Transverse colon (tissue), 4 donors: ENCODE measurements at regions not wholly inside any gene's neighbourhood (a gene's known extent, or its start where the extent isn't known, plus 50 kb on each side); places are given as distances from the start of the nearest gene placed in this dataset.

Experiments
- DNase-seq: peaks from one replicate; pipeline ENCODE4 v3.0.0-alpha.2; 2019
- H3K27ac ChIP-seq, 4 donors: fragments of 200-600 bp; sonication (generic); 2 replicates each; pipeline ENCODE4 v1.5.1; 2016 to 2018; ENCODE audit warnings: inconsistent platforms in 4 of 4
- H3K27me3 ChIP-seq: fragments of 200-600 bp; sonication (generic); 2 replicates; pipeline ENCODE4 v1.5.1; 2017; ENCODE audit warnings: inconsistent platforms
- H3K36me3 ChIP-seq, 4 donors: fragments of 200-600 bp; sonication (generic); 2 replicates each; pipeline ENCODE4 v1.5.1; 2017 to 2019; ENCODE audit warnings: inconsistent platforms in 4 of 4
- H3K4me1 ChIP-seq, 4 donors: fragments of 200-600 bp; sonication (generic); 2 replicates each; pipeline ENCODE4 v1.5.1; 2017 to 2020; ENCODE audit warnings: inconsistent platforms in 4 of 4
- H3K4me3 ChIP-seq, 4 donors: fragments of 200-600 bp; sonication (generic); 1 replicate in 1 of 4; 2 replicates in 3 of 4; pipeline versions ENCODE4 v1.5.1 to v1.6.1; 2017 to 2019; ENCODE audit warnings: inconsistent platforms in 4 of 4
- H3K9me3 ChIP-seq, 2 donors: fragments of 200-600 bp; sonication (generic); 2 replicates each; pipeline ENCODE4 v1.5.1; 2017 to 2019; ENCODE audit warnings: inconsistent platforms in 2 of 2
- CTCF ChIP-seq, 5 experiments: fragments of 200-600 bp in 3 of 5; fragments of 450-650 bp in 2 of 5; sonication (generic) in 3 of 5; IDR thresholded peaks; 1 replicate in 2 of 5; 2 replicates in 3 of 5; pipeline ENCODE4 v1.5.1; 2016 to 2017; ENCODE audit warnings: antibody characterized with exemption in 5 of 5, inconsistent platforms in 3 of 5, mild to moderate bottlenecking in 2 of 5, moderate library complexity in 1 of 5
- EP300 ChIP-seq: sonication (generic); formaldehyde crosslinking; IDR thresholded peaks from one replicate; pipeline ENCODE4 v1.6.1; 2017; ENCODE audit warnings: antibody characterized with exemption, low read depth
- POLR2A ChIP-seq: fragments of 450-650 bp; IDR thresholded peaks from one replicate; pipeline ENCODE4 v1.6.1; 2016; ENCODE audit warnings: antibody characterized with exemption, mild to moderate bottlenecking, moderate library complexity
- POLR2AphosphoS5 ChIP-seq, 3 donors: sonication (generic); formaldehyde crosslinking; IDR thresholded peaks; one replicate each; pipeline ENCODE4 v1.6.1; 2016; ENCODE audit warnings: antibody characterized with exemption in 3 of 3
- WGBS, 2 donors: methylation state at CpG; one replicate each; pipeline ENCODE4 v1.1.5; 2018; ENCODE audit warnings: low coverage in 1 of 2; 5-methylcytosine and 5-hydroxymethylcytosine counted together
- in situ Hi-C, 4 donors: fragments of 200-750 bp; cut with MboI; loops; one replicate each; pipeline versions ENCODE4 v1.15.0 to v1.15.1; 2017; ENCODE audit warnings: low sequenced_read_pairs in 3 of 4, low pct_ligation_motif_present in 1 of 4, low pct_unique_long_range_greater_than_20kb in 1 of 4
- intact Hi-C: fragments of 100-400 bp; cut with DNase I; formaldehyde crosslinking; loops from one replicate; pipeline ENCODE4 v1.15.1; 2023; ENCODE audit warnings: low total_unique reads

- Histone ChIP-seq H3K27me3 (no peaks in the 10 kb centered on the region), H3K36me3 (no peaks in the 10 kb centered on the region)
- in situ Hi-C loops = no loop called here
Measured at GRCh38 chr7:46301677-46302076, 380.6 kb upstream of the IGFBP3 start.

GRCh38 chr7:46297515-46297914 is 376.4 kb upstream of the IGFBP3 start:
- no peak overlapping the region for H3K27ac ChIP-seq

More at GRCh38 chr7:46301677-46302076, 380.6 kb upstream of the IGFBP3 start:
- no peak for DNase-seq
- no peaks in the 10 kb centered on the region for H3K4me1 ChIP-seq
- no peak for TF ChIP-seq POLR2A
- no peak for TF ChIP-seq CTCF (IDR thresholded peaks at IDR 0.05)
- TF ChIP-seq POLR2AphosphoS5 (IDR thresholded peaks at IDR 0.05) = no peak
- no peak for TF ChIP-seq EP300
- 70 to 74% methylated on average over 1 of the region's 1 CpG for WGBS, 2 donors
- H3K27ac ChIP-seq = no peak overlapping the region
- intact Hi-C loops = no loop called here
- peaks cover 0 to 8% of the 10 kb centered on the region in 2 donors for H3K9me3 ChIP-seq
- no peak overlapping the region for H3K4me3 ChIP-seq

GRCh38 chr7:46296526-46296925 is 375.5 kb upstream of the IGFBP3 start:
- no peaks in the 10 kb centered on the region for H3K4me1 ChIP-seq

More at GRCh38 chr7:46297515-46297914, 376.4 kb upstream of the IGFBP3 start:
- Histone ChIP-seq H3K9me3 (peaks cover 0 to 8% of the 10 kb centered on the region in 2 donors), H3K36me3 (no peaks in the 10 kb centered on the region), H3K27me3 (no peaks in the 10 kb centered on the region), H3K4me1 (no peaks in the 10 kb centered on the region), H3K4me3 (no peak overlapping the region)
- intact Hi-C loops (no loop called here), in situ Hi-C loops (no loop called here)
- 95 to 96% methylated on average over 2 of the region's 2 CpGs for WGBS, 2 donors
- no peak for TF ChIP-seq CTCF (IDR thresholded peaks at IDR 0.05)
- no peak for TF ChIP-seq POLR2AphosphoS5 (IDR thresholded peaks at IDR 0.05)
- no peak for TF ChIP-seq POLR2A
- TF ChIP-seq EP300 = no peak
- no peak for DNase-seq

GRCh38 chr7:46294381-46294780 is 373.3 kb upstream of the IGFBP3 start:
- no peak for DNase-seq
- no peak overlapping the region for H3K27ac ChIP-seq
- H3K36me3 ChIP-seq = no peaks in the 10 kb centered on the region
- H3K27me3 ChIP-seq = no peaks in the 10 kb centered on the region
- H3K4me3 ChIP-seq = no peak overlapping the region
- intact Hi-C loops = no loop called here
- TF ChIP-seq POLR2AphosphoS5 (IDR thresholded peaks at IDR 0.05) = no peak
- TF ChIP-seq CTCF (IDR thresholded peaks at IDR 0.05) = no peak
- no peak for TF ChIP-seq POLR2A
- TF ChIP-seq EP300 = no peak
- in situ Hi-C loops = no loop called here
- H3K4me1 ChIP-seq = no peaks in the 10 kb centered on the region
- peaks cover 0 to 8% of the 10 kb centered on the region in 2 donors for H3K9me3 ChIP-seq
- 80 to 89% methylated on average over 4 to 5 of the region's 5 CpGs for WGBS, 2 donors

More at GRCh38 chr7:46296526-46296925, 375.5 kb upstream of the IGFBP3 start:
- TF ChIP-seq POLR2AphosphoS5 (IDR thresholded peaks at IDR 0.05) = no peak
- TF ChIP-seq EP300 = no peak
- no peak for TF ChIP-seq POLR2A
- no peak for TF ChIP-seq CTCF (IDR thresholded peaks at IDR 0.05)
- Histone ChIP-seq H3K27ac (no peak overlapping the region), H3K36me3 (no peaks in the 10 kb centered on the region), H3K27me3 (no peaks in the 10 kb centered on the region), H3K9me3 (peaks cover 0 to 8% of the 10 kb centered on the region in 2 donors), H3K4me3 (no peak overlapping the region)
- intact Hi-C loops = no loop called here
- in situ Hi-C loops = no loop called here
- no peak for DNase-seq
- 38 to 82% methylated on average over 1 of the region's 1 CpG for WGBS, 2 donors
